Activated B cell treated with CpG ODN at 0.5 μM for 24 hours (primary cell): ENCODE measurements at regions not wholly inside any gene's neighbourhood (a gene's known extent, or its start where the extent isn't known, plus 50 kb on each side); places are given as distances from the start of the nearest gene placed in this dataset.
"Not testable (repeated sequence)": the region's sequence is repeated elsewhere in the genome, so short reads cannot be mapped to it uniquely, and the experiment has no call there.

Experiments
- ATAC-seq: fragments of 200-7000 bp; cut with Tn5 transposase; one replicate; pipeline ENCODE4 v1.10.0; 2021; ENCODE audit warnings: low read depth, mild to moderate bottlenecking, moderate library complexity
- CTCF ChIA-PET: fragments of 350-600 bp; sonication (Branson Sonifier 250); formaldehyde crosslinking; loops from one replicate; lab custom pipeline; 2021; ENCODE audit warnings: antibody characterized with exemption; lab: Charles Lee
- POLR2A ChIA-PET: fragments of 350-600 bp; sonication (Branson Sonifier 250); formaldehyde crosslinking; loops from one replicate; lab custom pipeline; 2021; ENCODE audit warnings: antibody characterized with exemption; lab: Charles Lee
- DNase-seq: peaks from one replicate; pipeline ENCODE4 v3.0.0; 2022
- H3K27ac Mint-ChIP-seq: one replicate; pipeline ENCODE4 v1.8.0; 2020; ENCODE audit warnings: mixed read lengths
- H3K27me3 Mint-ChIP-seq: one replicate; pipeline ENCODE4 v1.8.0; 2021; ENCODE audit warnings: mixed read lengths
- H3K36me3 Mint-ChIP-seq: one replicate; pipeline ENCODE4 v1.8.0; 2021; ENCODE audit warnings: low read depth, mixed read lengths
- H3K4me1 Mint-ChIP-seq: one replicate; pipeline ENCODE4 v1.8.0; 2021; ENCODE audit warnings: mixed read lengths
- H3K4me3 Mint-ChIP-seq: one replicate; pipeline ENCODE4 v1.8.0; 2020; ENCODE audit warnings: mild to moderate bottlenecking, mixed read lengths
- H3K9me3 Mint-ChIP-seq: one replicate; pipeline ENCODE4 v1.8.0; 2020; ENCODE audit warnings: mixed read lengths
- intact Hi-C: fragments of 100-400 bp; cut with micrococcal nuclease; formaldehyde crosslinking; loops from one replicate; pipeline ENCODE4 v1.15.1; 2024
- TF ChIP-seq, protein P1 (sequence below): fragments of 200-600 bp; IDR thresholded peaks from one replicate; pipeline ENCODE4 v1.8.0; 2022; ENCODE audit warnings: antibody characterized with exemption, mild to moderate bottlenecking

DNA sequence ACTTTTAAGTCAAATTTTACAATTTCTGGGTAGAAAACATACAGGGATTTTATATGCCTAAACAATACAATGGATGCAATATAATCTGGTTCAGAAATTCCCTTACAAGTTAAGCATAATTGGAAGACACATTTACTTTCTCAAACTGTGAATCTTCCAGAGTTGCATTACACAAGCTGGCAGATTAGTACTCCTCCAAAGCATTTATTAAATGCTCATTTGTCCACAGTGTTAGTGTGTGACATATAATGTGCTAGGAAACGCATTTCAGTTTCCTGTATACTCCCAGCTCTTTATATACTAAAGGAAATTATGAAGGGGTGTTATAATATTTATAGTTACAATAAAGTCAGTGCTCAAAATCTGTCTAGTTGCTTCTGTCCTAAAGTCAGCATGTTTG lies 239.0 kb upstream of the FIGN start:
- H3K4me1 Mint-ChIP-seq = no peaks in the 10 kb centered on the region

GRCh38 chr2:163970058-163970813 lies 234.4 kb upstream of the FIGN start:
- Mint-ChIP-seq H3K4me3 (no peak overlapping the region), H3K36me3 (no peaks in the 10 kb centered on the region), H3K27me3 (no peaks in the 10 kb centered on the region), H3K9me3 (no peaks in the 10 kb centered on the region), H3K27ac (no peak overlapping the region), H3K4me1 (no peaks in the 10 kb centered on the region)
- intact Hi-C loops = no loop called here
- CTCF ChIA-PET = no interaction called here
- POLR2A ChIA-PET = no interaction called here
- ATAC-seq = no peak
- TF ChIP-seq, protein P1, sequence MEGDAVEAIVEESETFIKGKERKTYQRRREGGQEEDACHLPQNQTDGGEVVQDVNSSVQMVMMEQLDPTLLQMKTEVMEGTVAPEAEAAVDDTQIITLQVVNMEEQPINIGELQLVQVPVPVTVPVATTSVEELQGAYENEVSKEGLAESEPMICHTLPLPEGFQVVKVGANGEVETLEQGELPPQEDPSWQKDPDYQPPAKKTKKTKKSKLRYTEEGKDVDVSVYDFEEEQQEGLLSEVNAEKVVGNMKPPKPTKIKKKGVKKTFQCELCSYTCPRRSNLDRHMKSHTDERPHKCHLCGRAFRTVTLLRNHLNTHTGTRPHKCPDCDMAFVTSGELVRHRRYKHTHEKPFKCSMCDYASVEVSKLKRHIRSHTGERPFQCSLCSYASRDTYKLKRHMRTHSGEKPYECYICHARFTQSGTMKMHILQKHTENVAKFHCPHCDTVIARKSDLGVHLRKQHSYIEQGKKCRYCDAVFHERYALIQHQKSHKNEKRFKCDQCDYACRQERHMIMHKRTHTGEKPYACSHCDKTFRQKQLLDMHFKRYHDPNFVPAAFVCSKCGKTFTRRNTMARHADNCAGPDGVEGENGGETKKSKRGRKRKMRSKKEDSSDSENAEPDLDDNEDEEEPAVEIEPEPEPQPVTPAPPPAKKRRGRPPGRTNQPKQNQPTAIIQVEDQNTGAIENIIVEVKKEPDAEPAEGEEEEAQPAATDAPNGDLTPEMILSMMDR = no peak
- DNase-seq = no peak

More for the DNA sequence above, 239.0 kb upstream of the FIGN start:
- Mint-ChIP-seq H3K27ac (no peak overlapping the region), H3K4me3 (no peak overlapping the region), H3K9me3 (no peaks in the 10 kb centered on the region), H3K27me3 (no peaks in the 10 kb centered on the region), H3K36me3 (no peaks in the 10 kb centered on the region)
- intact Hi-C loops = no loop called here
- POLR2A ChIA-PET = no interaction called here
- ATAC-seq (no peak), DNase-seq (no peak)
- CTCF ChIA-PET = no interaction called here
- TF ChIP-seq, protein P1 = no peak

GRCh38 chr2:163964278-163964677 lies 228.5 kb upstream of the FIGN start:
- H3K4me3 Mint-ChIP-seq, POLR2A ChIA-PET, H3K27me3 Mint-ChIP-seq, H3K36me3 Mint-ChIP-seq, DNase-seq, CTCF ChIA-PET, ATAC-seq, H3K4me1 Mint-ChIP-seq, H3K27ac Mint-ChIP-seq, H3K9me3 Mint-ChIP-seq, intact Hi-C loops: not testable (repeated sequence)

- Mint-ChIP-seq H3K27ac (no peak overlapping the region), H3K36me3 (no peaks in the 10 kb centered on the region), H3K27me3 (no peaks in the 10 kb centered on the region), H3K4me1 (no peaks in the 10 kb centered on the region), H3K4me3 (no peak overlapping the region), H3K9me3 (no peaks in the 10 kb centered on the region)
- POLR2A ChIA-PET = no interaction called here
- DNase-seq = no peak
- intact Hi-C loops = no loop called here
- no peak for ATAC-seq
- CTCF ChIA-PET = no interaction called here
- TF ChIP-seq, protein P1 = no peak
Observed at GRCh38 chr2:163953390-163953907, 217.6 kb upstream of the FIGN start.

- H3K4me3 Mint-ChIP-seq = no peak overlapping the region
- ATAC-seq = no peak
- intact Hi-C loops = no loop called here
- no peaks in the 10 kb centered on the region for H3K36me3 Mint-ChIP-seq
- DNase-seq = no peak
- H3K9me3 Mint-ChIP-seq = no peaks in the 10 kb centered on the region
- H3K4me1 Mint-ChIP-seq = no peaks in the 10 kb centered on the region
- CTCF ChIA-PET = no interaction called here
- H3K27me3 Mint-ChIP-seq = no peaks in the 10 kb centered on the region
- no peak overlapping the region for H3K27ac Mint-ChIP-seq
- TF ChIP-seq, protein P1 = no peak
- POLR2A ChIA-PET = no interaction called here
Observed at GRCh38 chr2:163951312-163951711, 215.5 kb upstream of the FIGN start.
